EH (cell line): ENCODE measurements at regions not wholly inside any gene's neighbourhood (a gene's known extent, or its start where the extent isn't known, plus 50 kb on each side); places are given as distances from the start of the nearest gene placed in this dataset.

Source experiments
- DNase-seq: peaks from one replicate; pipeline ENCODE4 v3.0.0-alpha.2; 2015; ENCODE audit warnings: low read depth

GRCh38 chr2:215597577-215597976 is 161.7 kb upstream of the FN1 start:
- no peak for DNase-seq

GRCh38 chr2:215594766-215595165 is 158.9 kb upstream of the FN1 start:
- peak; percentile 56 for DNase-seq

GRCh38 chr2:215590010-215590745 is 154.3 kb upstream of the FN1 start:
- peak; percentile 74 for DNase-seq

- DNase-seq, result no peak
Measured at GRCh38 chr2:215583881-215584280, 148.0 kb upstream of the FN1 start.

- DNase-seq, result peak; percentile 90
Measured at GRCh38 chr2:215579809-215580208, 143.9 kb upstream of the FN1 start.

- DNase-seq, result peak; percentile 48
Measured at GRCh38 chr2:215577356-215577755, 141.5 kb upstream of the FN1 start.

GRCh38 chr2:215576572-215576971 is 140.7 kb upstream of the FN1 start:
- no peak for DNase-seq

- DNase-seq, result no peak
Measured at GRCh38 chr2:215573496-215573895, 137.6 kb upstream of the FN1 start.

- no peak for DNase-seq
Measured at GRCh38 chr2:215572341-215572848, 136.5 kb upstream of the FN1 start.

- DNase-seq, result no peak
Measured at GRCh38 chr2:215571689-215572088, 135.8 kb upstream of the FN1 start.

- no peak for DNase-seq
Measured at GRCh38 chr2:215567504-215567903, 131.6 kb upstream of the FN1 start.

GRCh38 chr2:215565897-215566296 is 130.0 kb upstream of the FN1 start:
- DNase-seq, result peak; percentile 54

- DNase-seq, result no peak
Measured at GRCh38 chr2:215557701-215558100, 121.8 kb upstream of the FN1 start.

GRCh38 chr2:215556979-215557378 is 121.1 kb upstream of the FN1 start:
- DNase-seq, result peak; percentile 21

- peak; percentile 66 for DNase-seq
Measured at GRCh38 chr2:215554689-215555498, 119.0 kb upstream of the FN1 start.

GRCh38 chr2:215553946-215554345 is 118.1 kb upstream of the FN1 start:
- no peak for DNase-seq

GRCh38 chr2:215552144-215552580 is 116.3 kb upstream of the FN1 start:
- no peak for DNase-seq

GRCh38 chr2:215550331-215550730 is 114.5 kb upstream of the FN1 start:
- no peak for DNase-seq

GRCh38 chr2:215548714-215549113 is 112.8 kb upstream of the FN1 start:
- peak; percentile 35 for DNase-seq

- DNase-seq, result peak; percentile 45
Measured at GRCh38 chr2:215542690-215543089, 106.8 kb upstream of the FN1 start.

GRCh38 chr2:215540658-215541057 is 104.8 kb upstream of the FN1 start:
- DNase-seq, result peak; percentile 88

- peak; percentile 87 for DNase-seq
Measured at GRCh38 chr2:215537611-215538010, 101.7 kb upstream of the FN1 start.

- DNase-seq, result peak; percentile 78
Measured at GRCh38 chr2:215536510-215536909, 100.6 kb upstream of the FN1 start.
